SK-N-DZ (cell line): ENCODE measurements at regions not wholly inside any gene's neighbourhood (a gene's known extent, or its start where the extent isn't known, plus 50 kb on each side); places are given as distances from the start of the nearest gene placed in this dataset.

Experiments
- DNase-seq: peaks from one replicate; pipeline ENCODE4 v3.0.0-alpha.2; 2015; ENCODE audit warnings: low spot score

DNA sequence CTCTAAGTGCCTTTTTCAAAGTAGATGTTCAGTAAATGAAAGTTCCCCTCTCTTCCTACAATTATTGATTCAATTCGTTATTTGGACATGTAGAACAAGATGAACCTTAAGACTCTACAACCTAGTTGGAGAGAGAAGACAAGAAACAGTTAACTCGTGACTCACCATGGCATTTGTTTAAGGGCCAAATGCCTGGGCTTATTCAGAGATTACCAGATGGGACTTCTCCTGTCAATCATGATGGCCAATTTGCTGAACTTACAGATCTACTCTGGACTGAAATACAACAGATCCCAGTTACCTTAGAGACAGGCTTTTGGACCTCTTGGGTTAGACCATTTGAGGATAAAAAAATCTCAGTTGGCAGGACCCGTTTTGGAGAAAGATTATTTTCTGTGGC lies 93.5 kb downstream of the C1orf94 start:
- no peak for DNase-seq

DNA sequence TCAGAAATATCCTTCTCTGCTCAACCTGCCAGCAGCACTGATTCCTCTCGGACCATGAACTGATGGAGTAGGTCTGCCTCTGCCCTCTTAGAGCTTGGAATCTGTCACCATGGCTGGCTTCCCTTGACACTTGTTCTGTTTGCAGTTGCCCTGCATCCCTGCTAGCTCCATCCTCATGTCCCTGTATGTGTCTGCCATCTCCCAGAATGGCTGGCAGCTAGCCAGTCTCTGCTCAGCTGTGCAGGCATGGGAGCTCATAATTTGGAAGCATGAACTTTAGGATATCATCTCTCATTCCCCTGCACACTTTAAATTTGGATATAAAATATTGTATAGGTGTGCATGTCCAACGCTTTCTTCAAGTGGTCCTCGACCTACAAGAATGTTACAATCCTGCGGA lies 95.4 kb downstream of the C1orf94 start:
- DNase-seq, result no peak

DNA sequence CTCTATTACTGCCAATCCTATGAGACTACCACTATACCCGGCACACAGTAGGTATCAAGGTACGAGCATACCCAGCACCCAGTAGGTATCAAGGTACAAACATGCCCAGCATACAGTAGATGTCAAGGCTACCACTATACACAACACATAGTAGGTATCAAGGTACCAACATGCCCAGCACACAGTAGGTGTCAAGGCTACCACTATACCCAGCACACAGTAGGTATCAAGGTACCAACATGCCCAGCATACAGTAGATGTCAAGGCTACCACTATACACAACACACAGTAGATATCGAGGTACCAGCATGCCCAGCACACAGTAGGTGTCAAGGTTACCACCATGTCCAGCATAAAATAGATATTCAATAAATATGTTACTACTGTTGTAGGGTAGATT lies 98.4 kb downstream of the C1orf94 start:
- no peak for DNase-seq

DNA sequence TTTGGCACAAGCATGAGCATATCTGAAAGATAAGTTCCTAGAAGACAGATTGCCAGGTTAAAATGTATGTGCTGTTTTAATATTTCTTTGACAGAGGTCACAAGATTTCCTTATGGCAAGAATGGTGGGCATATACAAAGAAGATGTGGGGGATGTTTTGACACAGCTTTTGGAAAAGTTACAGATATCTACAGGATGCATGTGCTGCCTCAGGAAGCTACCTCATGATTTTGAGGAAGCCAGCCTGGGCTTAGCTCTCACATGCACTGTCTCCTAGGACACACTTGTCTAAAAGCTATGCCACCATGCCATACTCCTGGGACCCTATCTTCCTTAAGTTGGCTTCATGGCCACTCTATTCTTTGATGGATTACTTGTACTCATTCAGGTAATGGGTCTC lies 99.9 kb downstream of the C1orf94 start:
- DNase-seq, result no peak

DNA sequence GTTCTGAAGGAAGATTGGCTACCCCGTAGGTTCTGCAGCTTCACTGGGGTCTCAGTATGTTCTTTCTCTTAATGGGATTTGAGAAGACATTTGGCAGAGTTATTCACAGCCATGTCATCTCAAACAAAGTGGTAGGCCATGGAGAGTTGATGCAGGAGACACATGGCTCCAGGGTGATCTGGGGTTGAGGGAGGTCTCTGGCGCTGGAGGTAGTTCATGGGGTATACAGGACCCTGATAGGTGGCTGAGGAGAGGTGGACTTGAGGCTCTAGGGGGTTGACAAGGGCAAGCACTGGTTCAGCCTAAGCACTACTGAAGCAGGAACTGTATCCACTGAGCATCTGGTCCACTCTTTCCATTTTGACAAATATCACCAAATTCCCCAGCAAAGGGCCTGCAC lies 100.4 kb downstream of the C1orf94 start:
- DNase-seq, result no peak

DNA sequence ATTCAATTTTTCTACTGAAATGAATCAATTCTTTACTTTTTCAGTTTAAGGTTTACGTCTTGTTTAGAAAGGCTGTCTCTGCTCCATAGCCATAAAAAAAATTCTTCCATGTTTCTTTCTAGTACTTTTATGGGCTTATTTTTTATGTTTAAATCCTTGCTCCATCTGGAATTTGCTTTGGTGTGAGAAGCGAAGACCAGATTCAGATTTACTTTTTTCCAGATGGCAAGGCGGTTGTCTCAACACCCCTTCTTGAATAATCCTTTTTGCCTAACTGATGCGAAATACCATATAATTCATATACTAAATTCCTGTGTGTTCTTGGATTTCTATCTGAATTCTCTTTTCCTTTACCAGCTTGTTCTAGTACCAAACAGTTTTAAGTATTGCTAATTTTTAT lies 101.5 kb downstream of the C1orf94 start:
- no peak for DNase-seq

DNA sequence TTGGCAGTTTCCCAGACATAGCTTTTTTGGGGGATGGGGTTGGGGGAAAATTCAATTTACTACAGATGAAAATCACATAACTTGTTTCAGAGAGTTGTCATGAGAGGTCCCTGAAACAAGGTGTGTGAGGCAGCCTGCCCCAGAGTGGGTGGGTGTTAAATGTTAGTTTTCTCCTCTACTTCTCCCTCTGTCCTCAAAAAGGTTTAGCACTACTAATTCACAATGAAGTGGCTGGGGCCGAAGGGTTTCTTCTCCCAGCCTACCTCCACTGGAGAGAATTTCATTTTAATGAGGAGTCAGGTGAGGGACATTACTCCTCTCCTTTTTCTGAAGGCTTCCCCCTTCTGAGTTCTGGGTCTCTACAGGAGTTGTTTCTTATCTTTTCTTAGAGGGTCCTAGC lies 103.3 kb downstream of the C1orf94 start:
- no peak for DNase-seq

DNA sequence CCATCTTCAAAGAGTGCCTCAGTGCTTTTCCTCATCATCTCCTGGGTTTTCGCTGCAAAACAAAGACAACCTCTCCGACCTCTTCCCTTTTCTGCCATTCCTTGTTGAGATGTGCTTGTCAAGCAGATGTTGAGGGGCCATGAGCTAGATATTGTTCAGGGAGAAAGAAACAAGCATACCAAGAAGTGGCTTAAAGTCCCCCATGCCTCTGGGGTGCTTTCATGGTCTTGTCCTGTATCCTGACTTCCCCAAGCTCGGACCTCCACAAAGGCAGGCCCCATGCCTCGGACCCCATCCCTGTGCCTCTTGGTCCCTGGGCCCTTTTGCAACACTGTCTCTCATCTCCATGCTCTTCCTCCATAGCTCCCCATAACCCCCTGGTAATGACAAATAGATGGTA lies 103.8 kb downstream of the C1orf94 start:
- no peak for DNase-seq

DNA sequence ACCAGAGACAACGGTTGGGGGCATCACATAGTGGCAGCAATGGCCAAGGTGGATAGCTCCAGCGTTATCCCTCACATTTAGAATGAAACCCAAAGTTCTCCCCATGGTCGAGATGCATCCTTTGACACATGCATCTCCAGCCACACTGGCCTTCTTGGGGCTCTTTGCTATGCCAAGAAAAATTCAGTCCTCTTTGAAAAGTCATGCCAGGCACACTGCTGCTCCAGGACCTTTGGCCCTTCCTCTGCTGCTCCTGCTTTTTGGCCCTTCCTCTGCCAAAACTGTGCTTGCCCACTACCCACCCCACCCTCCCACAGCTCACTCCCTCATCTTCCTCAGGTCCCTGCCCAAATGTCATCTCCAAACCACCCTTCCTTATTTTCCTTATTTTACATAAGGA lies 106.4 kb downstream of the C1orf94 start:
- no peak for DNase-seq

DNA sequence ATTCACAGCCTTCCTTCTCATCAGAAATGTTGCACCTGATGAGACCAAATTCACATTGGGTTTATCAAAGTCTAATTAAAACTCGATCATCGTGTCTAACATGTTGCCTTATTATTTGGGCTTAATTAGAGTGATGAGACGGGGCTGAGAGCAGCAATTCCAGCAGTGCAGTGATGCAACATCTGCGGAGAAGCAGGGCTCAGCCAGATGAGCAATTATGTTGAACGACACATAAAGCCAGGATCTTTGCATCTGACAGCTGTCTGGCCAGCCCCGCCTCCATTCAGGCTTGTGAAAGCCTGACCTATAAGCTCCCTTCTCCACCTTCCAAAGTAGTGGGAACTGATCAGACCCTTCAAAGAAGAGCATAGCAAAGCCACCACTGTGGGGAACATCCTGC lies 109.8 kb downstream of the C1orf94 start:
- DNase-seq, result no peak

DNA sequence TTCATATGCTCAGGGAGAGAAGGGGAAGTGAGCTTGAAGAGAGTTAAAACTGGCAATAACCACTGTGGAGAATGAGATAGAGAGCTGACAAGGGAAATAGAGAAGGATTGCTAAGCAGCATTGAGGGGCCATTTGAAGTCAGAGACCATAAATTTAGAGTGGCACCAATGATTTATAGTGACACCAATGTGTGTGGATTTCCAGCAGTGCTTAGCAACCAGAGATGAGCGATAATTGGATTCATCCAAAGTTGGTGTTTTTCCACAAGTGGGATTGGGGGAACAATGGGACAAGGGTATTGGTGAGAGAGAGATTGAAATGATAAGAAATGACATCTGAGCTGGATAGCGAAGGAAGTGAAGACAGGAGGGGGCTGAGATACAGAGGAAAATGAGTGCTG lies 114.1 kb downstream of the C1orf94 start:
- DNase-seq, result no peak

DNA sequence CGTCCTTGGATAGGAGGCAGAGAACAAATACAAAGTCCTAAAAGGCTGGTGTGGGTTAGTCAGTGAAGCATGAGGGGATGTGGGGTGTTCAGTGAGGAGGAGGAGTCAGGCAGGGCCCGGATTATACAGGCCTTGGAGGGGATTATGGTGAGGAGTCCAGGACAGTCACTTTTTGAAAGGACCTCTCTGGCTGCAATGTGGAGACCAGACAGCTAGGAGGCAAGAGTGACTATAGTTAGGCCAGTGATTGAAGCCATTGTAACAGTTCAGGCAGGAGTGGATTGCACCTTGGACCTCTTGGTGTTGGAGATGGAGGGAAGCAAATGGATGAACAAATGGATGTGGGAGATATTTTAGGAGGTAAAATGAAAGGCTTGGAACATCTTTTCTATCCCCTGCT lies 115.8 kb downstream of the C1orf94 start:
- DNase-seq, result no peak

DNA sequence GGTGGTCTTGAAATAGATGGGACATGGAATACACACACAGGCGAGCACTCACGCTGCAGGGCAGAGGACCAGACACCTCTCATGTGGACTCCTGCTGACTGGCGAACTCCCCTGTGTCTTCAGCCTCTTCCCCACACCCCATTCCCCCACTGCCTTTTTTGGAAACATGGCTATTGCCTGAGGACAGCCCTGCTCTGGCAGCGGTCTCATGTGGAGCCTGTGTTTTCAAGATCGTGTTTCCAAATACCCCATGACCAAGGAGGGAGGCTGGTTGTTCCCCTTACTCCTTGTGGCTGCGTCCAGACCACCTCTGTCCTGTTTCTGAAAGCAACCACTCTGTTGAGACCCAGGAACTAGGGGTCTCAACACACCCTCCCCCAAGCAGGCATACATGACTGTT lies 119.4 kb downstream of the C1orf94 start:
- no peak for DNase-seq

DNA sequence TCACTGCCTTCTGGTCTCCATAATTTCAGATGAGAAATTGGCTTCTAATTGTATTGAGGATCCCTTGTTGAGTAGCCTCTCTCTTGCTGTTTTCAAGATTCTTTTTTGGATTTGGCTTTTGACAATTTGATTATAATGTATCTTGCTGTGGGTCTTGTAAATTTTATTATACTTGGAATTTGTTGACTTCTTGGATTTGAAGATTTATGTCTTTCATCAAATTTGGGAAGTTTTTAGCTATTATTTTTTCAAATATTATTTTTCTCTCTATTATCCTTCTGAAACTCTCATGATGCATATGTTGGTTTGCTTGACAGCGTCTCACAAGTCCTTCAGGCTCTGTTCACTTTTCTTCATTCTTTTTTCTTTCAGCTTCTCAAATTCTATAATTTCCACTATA lies 126.1 kb downstream of the C1orf94 start:
- no peak for DNase-seq

DNA sequence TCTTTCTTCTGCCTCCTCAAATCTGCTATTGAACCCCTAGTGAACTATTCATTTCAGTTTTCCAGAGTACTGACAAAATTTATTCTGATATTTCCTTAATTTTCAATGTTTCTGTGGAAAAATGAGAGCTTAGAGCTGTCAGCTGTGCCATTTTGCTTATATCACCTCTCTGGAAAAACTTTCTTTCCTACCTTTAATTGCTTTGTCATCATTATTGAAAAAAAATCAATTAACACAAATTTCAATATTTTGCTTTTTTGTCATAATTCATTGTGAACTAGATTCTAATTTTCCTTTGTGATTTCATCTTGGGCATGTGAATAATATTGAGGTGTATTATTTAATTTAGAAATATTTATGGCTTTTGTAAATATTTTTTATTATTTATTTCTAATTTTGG lies 126.5 kb downstream of the C1orf94 start:
- DNase-seq, result no peak

DNA sequence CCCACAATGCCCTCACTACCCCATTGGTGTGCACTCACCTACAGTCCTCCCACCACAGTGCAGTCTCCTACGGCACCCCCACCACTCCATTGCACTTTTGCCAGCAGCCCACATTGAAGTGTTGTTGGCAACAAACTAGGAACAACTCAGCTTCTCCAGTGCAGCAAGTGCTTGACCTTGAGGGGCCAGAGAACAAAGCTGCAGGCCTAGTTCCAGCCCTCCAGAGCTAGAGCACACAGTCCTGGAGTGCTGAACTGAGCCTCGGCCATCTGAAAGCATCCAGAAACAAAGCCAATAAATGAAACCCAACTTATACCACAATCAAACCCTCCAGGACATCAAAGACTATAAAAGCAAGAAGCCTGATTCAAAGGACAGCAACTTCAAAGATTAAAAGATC lies 129.9 kb downstream of the C1orf94 start:
- no peak for DNase-seq

DNA sequence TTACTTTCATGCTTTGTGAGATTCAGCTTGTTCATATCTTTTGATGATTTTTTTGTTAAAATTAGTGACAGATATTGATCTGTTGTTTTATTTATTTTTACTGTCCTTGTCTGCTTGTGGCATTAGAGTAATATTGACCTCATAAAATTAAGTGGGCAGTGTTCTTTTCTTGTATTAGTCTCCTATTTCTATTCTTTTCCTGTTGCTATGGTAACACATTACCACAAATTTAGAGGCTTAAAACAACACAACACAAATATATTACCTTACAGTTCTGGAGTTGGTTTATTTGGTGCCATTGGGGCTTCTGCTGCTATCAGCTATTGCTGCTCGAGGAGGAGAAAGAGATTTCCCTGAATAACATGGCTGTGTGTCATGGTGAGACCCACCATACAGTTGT lies 135.7 kb downstream of the C1orf94 start:
- DNase-seq, result no peak

DNA sequence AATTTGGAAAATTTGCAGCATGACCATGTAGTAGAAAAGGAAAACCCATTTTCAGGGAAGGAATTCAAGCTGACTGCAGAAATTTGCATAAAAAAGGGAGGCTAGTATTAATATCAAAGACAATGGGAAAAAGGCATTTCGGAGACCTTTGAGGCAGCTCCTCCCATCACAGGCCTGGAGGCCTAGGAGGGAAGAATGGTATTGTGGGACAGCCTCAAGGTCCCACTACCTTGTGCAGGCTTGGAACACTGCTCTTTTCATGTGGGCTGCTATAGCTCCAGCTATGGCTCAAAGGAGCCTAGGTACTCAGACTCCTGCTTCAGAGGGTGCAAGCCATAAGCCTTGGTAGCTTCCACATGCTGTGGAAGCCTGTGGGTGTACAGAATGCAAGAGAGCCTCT lies 139.3 kb downstream of the C1orf94 start:
- DNase-seq, result no peak

DNA sequence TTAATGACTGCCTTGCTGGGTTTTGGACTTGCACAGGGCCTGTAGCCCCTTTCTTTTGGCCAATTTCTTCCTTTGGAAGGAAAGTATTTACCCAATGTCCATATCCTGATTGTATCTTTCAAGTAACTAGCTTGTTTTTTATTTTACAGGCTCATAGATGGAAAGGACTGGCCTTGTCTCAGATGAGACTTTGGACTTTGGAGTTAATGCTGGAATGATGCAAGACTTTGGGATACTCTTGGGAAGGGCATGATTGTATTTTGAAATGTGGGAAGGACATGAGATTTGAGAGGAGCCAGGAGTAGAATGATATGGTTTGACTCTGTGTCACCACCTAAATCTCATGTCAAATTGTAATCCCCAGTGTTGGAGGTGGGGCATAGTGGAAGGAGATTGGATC lies 140.1 kb downstream of the C1orf94 start:
- DNase-seq, result no peak

DNA sequence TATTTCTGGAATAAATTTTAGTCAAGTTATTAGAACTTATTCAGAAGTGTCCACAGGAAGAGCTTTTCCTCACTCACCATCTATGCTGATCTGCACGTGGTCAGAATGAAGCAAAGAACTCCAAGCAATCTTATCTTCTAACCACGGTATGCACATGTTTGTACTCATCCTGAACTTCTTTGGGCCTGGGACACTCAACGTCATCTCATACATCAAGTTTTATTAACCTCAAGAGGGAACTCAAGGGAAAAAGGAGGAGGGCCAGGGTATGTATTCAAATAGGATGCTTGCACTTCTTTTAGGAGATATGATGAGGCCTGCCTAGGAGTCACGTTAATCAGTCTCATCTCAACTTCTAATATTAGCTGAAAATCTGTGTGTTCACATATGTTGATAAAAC lies 142.5 kb downstream of the C1orf94 start:
- no peak for DNase-seq

DNA sequence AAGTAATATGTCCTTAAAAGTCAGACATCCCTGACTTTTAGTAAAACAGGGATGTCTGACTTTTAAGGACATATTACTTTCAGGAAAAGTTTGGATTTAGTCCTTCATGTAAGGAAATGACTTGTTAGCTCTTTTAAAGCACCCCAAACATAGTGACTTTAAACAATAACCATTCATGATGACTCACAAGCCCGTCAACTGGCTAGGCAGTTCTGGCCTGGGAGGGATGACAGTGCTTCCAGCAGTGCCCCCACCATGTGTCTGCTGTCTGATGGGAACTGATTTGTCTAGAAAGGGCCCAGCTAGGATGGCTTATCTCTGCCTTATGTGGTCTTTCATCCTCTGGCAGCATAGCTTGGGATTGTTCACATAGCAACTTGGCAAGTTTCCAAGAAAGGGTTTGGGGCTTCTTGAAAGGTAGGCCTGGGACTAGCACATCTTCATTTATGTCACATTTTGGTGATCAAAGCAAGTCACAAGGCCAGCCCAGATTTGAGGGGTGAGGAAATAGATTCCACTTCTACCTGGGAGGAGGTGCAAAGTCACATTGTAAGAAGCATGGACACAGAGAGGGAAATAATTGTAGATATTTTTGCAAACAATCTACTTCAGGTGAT lies 143.5 kb downstream of the C1orf94 start:
- no peak for DNase-seq

DNA sequence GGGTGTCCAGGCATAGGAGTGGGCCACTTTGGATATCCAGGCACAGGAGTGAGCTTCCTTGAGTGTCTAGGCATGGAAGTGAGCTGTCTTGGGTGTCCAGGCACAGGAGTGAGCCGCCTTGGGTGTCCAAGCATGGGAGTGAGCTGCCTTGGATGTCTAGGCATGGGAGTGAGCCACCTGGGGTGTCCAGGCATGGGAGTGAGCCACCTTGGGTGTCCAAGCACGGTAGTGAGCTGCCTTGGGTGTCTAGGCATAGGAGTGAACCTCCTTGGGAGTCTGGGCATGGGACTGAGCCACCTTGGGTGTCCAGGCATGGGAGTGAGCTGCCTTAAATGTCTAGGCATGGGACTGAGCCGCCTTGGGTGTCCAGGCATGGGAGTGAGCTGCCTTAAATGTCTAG lies 146.3 kb downstream of the C1orf94 start:
- no peak for DNase-seq

DNA sequence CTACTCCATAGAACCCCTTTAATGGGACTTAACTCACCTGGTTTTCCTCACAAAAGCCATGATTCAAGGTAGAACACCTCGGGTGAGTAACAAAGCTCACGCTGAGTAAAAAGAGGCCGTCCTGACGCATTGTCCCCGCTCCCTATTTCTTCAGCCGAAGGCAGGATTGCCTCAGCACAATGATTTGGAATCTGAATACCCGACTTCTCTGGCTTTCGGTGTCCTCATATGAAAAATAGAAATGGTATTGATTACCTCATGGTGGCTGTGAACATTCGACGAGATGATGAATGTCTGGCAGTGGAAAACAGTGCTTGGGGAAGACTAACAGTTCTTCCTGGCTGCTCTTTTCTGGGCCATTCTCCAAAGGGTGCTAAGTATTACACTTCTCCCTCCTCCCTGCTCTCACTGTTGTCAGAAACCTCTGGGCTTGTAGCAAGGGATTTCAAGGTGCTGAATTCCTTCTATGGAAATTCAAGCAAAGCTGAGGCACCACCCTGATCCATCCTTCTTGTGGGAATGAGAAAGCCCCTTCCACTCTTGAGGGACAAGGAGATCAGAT lies 148.3 kb downstream of the C1orf94 start:
- DNase-seq, result no peak

DNA sequence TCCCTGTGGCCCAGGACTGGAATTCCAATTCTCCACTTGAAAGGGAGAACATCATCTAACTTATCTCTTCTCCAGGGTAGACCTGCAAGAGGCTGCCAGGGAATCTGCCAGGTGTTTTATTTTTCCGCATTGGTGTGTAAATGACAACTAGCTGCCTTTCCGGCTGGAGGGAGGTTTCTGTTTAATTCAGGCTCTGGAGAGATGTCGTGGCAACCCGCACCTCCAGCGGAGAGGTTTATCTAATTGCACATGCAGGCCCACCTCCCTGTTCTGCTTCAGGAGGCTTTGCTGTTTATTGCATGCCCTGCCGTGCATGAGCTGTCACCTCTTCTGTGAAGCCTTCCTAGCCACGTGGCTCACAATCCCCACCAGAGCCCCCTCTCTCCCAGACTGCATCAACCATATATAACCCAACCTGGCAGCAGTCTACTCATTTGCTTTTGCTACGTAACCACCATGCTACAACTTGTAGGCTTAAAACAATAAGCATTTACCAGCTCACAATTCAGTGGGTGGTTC lies 151.6 kb downstream of the C1orf94 start:
- no peak for DNase-seq
